Esophagus muscularis mucosa (tissue), 4 donors: ENCODE measurements at regions not wholly inside any gene's neighbourhood (a gene's known extent, or its start where the extent isn't known, plus 50 kb on each side); places are given as distances from the start of the nearest gene placed in this dataset.

Source experiments
- DNase-seq: peaks from one replicate; pipeline ENCODE4 v3.0.0-alpha.2; 2017; ENCODE audit errors: extremely low spot score
- H3K27ac ChIP-seq, 4 donors: fragments of 200-600 bp; sonication (generic); replicated peaks in 1 of 4; 1 replicate in 3 of 4; 2 replicates in 1 of 4; pipeline ENCODE4 v1.5.1; 2016 to 2019; ENCODE audit warnings: mild to moderate bottlenecking in 1 of 4
- H3K27me3 ChIP-seq, 4 donors: fragments of 200-600 bp; sonication (generic); one replicate each; pipeline versions ENCODE4 v1.5.1 to v1.6.0; 2016 to 2019
- H3K36me3 ChIP-seq, 4 donors: fragments of 200-600 bp; sonication (generic); one replicate each; pipeline ENCODE4 v1.5.1; 2016 to 2019
- H3K4me1 ChIP-seq, 4 donors: fragments of 200-600 bp; sonication (generic); one replicate each; pipeline ENCODE4 v1.5.1; 2016 to 2019
- H3K4me3 ChIP-seq, 4 donors: fragments of 200-600 bp; sonication (generic); 1 replicate in 2 of 4; 2 replicates in 2 of 4; pipeline ENCODE4 v1.5.1; 2016 to 2019; ENCODE audit warnings: mild to moderate bottlenecking in 4 of 4, moderate library complexity in 1 of 4
- H3K9me3 ChIP-seq, 4 donors: fragments of 200-600 bp; sonication (generic); 1 replicate in 3 of 4; 2 replicates in 1 of 4; pipeline ENCODE4 v1.5.1; 2016 to 2019
- CTCF ChIP-seq, 3 experiments: fragments of 200-600 bp in 2 of 3; fragments of 450-650 bp in 1 of 3; sonication (generic) in 2 of 3; IDR thresholded peaks; one replicate each; pipeline ENCODE4 v1.5.1; 2017 to 2019; ENCODE audit warnings: antibody characterized with exemption in 3 of 3, mild to moderate bottlenecking in 2 of 3, moderate library complexity in 1 of 3
- EP300 ChIP-seq: sonication (generic); formaldehyde crosslinking; IDR thresholded peaks from one replicate; pipeline ENCODE4 v1.6.1; 2017; ENCODE audit warnings: antibody characterized with exemption
- POLR2A ChIP-seq: fragments of 450-650 bp; IDR thresholded peaks from one replicate; pipeline ENCODE4 v1.6.1; 2017; ENCODE audit warnings: antibody characterized with exemption, moderate library complexity, mild to moderate bottlenecking, low read depth
- POLR2AphosphoS5 ChIP-seq, 2 donors: sonication (generic); formaldehyde crosslinking; IDR thresholded peaks; one replicate each; pipeline ENCODE4 v1.6.1; 2017; ENCODE audit warnings: antibody characterized with exemption in 2 of 2
- WGBS: methylation state at CpG from one replicate; pipeline ENCODE4 v1.1.5; 2018; 5-methylcytosine and 5-hydroxymethylcytosine counted together
- intact Hi-C: fragments of 100-400 bp; cut with DNase I; formaldehyde crosslinking; loops from one replicate; pipeline ENCODE4 v1.15.1; 2023

GRCh38 chr13:38635030-38635429 lies 51.8 kb upstream of the FREM2 start:
- no peak overlapping the region for H3K4me3 ChIP-seq
- H3K36me3 ChIP-seq: no peaks in the 10 kb centered on the region
- no peak overlapping the region for H3K27ac ChIP-seq
- H3K27me3 ChIP-seq: no peaks in the 10 kb centered on the region
- 86% methylated on average over 4 of the region's 4 CpGs for WGBS
- H3K9me3 ChIP-seq: no peaks in the 10 kb centered on the region
- peaks cover 0 to 16% (median 10%) of the 10 kb centered on the region in 4 donors for H3K4me1 ChIP-seq
- no peak for TF ChIP-seq POLR2AphosphoS5 (IDR thresholded peaks at IDR 0.05)
- no peak for DNase-seq
- intact Hi-C loops: no loop called here

- H3K9me3 ChIP-seq: no peaks in the 10 kb centered on the region
- no peak overlapping the region for H3K4me3 ChIP-seq
- TF ChIP-seq POLR2A (no peak), EP300 (no peak), CTCF (IDR thresholded peaks at IDR 0.05) (no peak), POLR2AphosphoS5 (IDR thresholded peaks at IDR 0.05) (no peak)
- H3K27ac ChIP-seq: no peak overlapping the region
- intact Hi-C loops: no loop called here
- H3K4me1 ChIP-seq: peaks cover 0 to 5% (median 2%) of the 10 kb centered on the region in 4 donors
- 83% methylated on average over 3 of the region's 3 CpGs for WGBS
- no peaks in the 10 kb centered on the region for H3K27me3 ChIP-seq
- H3K36me3 ChIP-seq: no peaks in the 10 kb centered on the region
- no peak for DNase-seq
Observed at GRCh38 chr13:38636073-38636472, 50.8 kb upstream of the FREM2 start.

GRCh38 chr13:38636761-38637160 lies 50.1 kb upstream of the FREM2 start:
- no peaks in the 10 kb centered on the region for H3K4me1 ChIP-seq
- H3K27me3 ChIP-seq: no peaks in the 10 kb centered on the region
- DNase-seq: no peak
- no peaks in the 10 kb centered on the region for H3K9me3 ChIP-seq
- H3K4me3 ChIP-seq: no peak overlapping the region
- H3K27ac ChIP-seq: no peak overlapping the region
- TF ChIP-seq POLR2A (no peak), CTCF (IDR thresholded peaks at IDR 0.05) (no peak), EP300 (no peak), POLR2AphosphoS5 (IDR thresholded peaks at IDR 0.05) (no peak)
- no peaks in the 10 kb centered on the region for H3K36me3 ChIP-seq
- WGBS: 80% methylated on average over 2 of the region's 2 CpGs
- intact Hi-C loops: no loop called here
